ENCODE measurements at regions not wholly inside any gene's neighbourhood (a gene's known extent, or its start where the extent isn't known, plus 50 kb on each side); places are given as distances from the start of the nearest gene placed in this dataset.

GRCh38 chr14:61929651-61930050, 167.4 kb downstream of the SNAPC1 start:
- TF ChIP-seq POLR2A (IDR thresholded peaks at IDR 0.05; ENCODE audit: low read depth, low read length) = no peak
- no peak for TF ChIP-seq CTCF (conservative IDR thresholded peaks at IDR 0.05; ENCODE audit: low read depth, low read length)
- no peak for TF ChIP-seq MXI1 (IDR thresholded peaks at IDR 0.05; ENCODE audit: borderline replicate concordance, low read depth, low read length)
- no peak for TF ChIP-seq USF2 (IDR thresholded peaks at IDR 0.05; ENCODE audit: low read depth, low read length)
- TF ChIP-seq SMC3 (IDR thresholded peaks at IDR 0.05; ENCODE audit: low read depth, low read length) = no peak
- no peak for TF ChIP-seq MAFK (IDR thresholded peaks at IDR 0.05; ENCODE audit: low read depth, low read length)
- TF ChIP-seq RAD21 (IDR thresholded peaks at IDR 0.05; ENCODE audit: low read length) = no peak
- no peak for TF ChIP-seq RFX5 (IDR thresholded peaks at IDR 0.05; ENCODE audit: low read depth, low read length)
- TF ChIP-seq CHD1 (IDR thresholded peaks at IDR 0.05; ENCODE audit: low read depth, low read length) = no peak

Data from IMR-90 (cell line).